Gastrocnemius medialis (tissue), 4 donors: ENCODE measurements at regions not wholly inside any gene's neighbourhood (a gene's known extent, or its start where the extent isn't known, plus 50 kb on each side); places are given as distances from the start of the nearest gene placed in this dataset.

ENCODE experiments used
- POLR2A ChIP-seq, 2 donors: fragments of 450-650 bp; IDR thresholded peaks; one replicate each; pipeline ENCODE4 v1.6.1; 2017; ENCODE audit warnings: antibody characterized with exemption in 2 of 2, mild to moderate bottlenecking in 2 of 2, moderate library complexity in 2 of 2
- TF ChIP-seq, protein P1 (sequence below), 5 experiments: fragments of 450-650 bp in 3 of 5; fragments of 200-600 bp in 2 of 5; sonication (generic) in 2 of 5; IDR thresholded peaks in 4 of 5; conservative IDR thresholded peaks in 1 of 5; 1 replicate in 4 of 5; 2 replicates in 1 of 5; pipeline ENCODE4 v1.5.1; 2016 to 2019; ENCODE audit warnings: antibody characterized with exemption in 5 of 5, mild to moderate bottlenecking in 3 of 5, moderate library complexity in 3 of 5

- TF ChIP-seq, protein P1, sequence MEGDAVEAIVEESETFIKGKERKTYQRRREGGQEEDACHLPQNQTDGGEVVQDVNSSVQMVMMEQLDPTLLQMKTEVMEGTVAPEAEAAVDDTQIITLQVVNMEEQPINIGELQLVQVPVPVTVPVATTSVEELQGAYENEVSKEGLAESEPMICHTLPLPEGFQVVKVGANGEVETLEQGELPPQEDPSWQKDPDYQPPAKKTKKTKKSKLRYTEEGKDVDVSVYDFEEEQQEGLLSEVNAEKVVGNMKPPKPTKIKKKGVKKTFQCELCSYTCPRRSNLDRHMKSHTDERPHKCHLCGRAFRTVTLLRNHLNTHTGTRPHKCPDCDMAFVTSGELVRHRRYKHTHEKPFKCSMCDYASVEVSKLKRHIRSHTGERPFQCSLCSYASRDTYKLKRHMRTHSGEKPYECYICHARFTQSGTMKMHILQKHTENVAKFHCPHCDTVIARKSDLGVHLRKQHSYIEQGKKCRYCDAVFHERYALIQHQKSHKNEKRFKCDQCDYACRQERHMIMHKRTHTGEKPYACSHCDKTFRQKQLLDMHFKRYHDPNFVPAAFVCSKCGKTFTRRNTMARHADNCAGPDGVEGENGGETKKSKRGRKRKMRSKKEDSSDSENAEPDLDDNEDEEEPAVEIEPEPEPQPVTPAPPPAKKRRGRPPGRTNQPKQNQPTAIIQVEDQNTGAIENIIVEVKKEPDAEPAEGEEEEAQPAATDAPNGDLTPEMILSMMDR (IDR thresholded peaks at IDR 0.05 in 4 of 5, conservative IDR thresholded peaks at IDR 0.05 in 1 of 5), result no peak
- TF ChIP-seq POLR2A (IDR thresholded peaks at IDR 0.05), result no peak
These were observed 55.8 kb upstream of the ATP12A start for GRCh38 chr13:24624363-24624762.
